OCI-M2 (cell line): ENCODE measurements at regions not wholly inside any gene's neighbourhood (a gene's known extent, or its start where the extent isn't known, plus 50 kb on each side); places are given as distances from the start of the nearest gene placed in this dataset.
"Not testable (repeated sequence)": the region's sequence is repeated elsewhere in the genome, so short reads cannot be mapped to it uniquely, and the experiment has no call there.

ENCODE experiments used
- DNase-seq: peaks from one replicate; lab custom pipeline; 2025; ENCODE audit not compliant: unreplicated experiment; lab: John Stamatoyannopoulos, UW

- DNase-seq, result no peak
Observed at GRCh38 chr2:138215958-138216357, 251.7 kb downstream of the HNMT start.

DNA sequence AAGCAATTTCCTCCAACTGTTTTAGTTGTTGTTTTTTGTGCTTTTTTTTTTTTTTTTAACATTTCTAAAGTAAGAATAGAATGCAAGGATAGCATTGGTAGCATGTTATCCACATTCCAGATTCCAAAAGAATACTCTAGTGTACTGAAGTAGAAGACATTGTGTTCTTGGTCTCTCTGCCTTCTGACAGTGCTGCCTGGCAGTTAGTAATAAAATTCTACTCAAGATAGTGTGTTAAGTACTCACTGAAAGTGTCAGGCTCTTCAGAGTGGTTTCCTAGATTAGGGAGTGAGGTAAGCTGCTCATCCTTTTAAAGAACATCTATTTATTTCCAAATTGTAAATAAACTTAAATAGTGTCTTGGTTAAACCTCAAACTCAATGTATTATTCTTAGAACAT is 253.7 kb downstream of the HNMT start:
- no peak for DNase-seq

DNA sequence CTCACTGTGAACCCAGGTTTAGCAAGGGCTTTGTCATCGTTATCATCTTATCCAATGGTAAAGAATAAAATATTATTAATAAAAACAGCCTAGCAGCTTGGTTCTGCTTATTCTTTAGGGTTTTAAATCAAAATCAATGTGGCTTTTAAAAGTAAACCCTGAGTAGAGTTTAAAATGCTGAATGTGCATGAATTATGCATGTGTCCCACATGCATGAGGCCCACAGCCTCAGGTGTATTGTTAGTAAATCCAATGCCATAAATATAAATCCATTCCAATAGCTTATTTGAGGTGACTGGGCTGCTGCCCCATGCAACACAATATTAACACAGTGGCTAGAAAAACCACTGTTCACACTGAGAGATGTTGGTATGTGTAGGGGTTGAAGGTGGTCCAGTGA is 254.1 kb downstream of the HNMT start:
- DNase-seq, result no peak

DNA sequence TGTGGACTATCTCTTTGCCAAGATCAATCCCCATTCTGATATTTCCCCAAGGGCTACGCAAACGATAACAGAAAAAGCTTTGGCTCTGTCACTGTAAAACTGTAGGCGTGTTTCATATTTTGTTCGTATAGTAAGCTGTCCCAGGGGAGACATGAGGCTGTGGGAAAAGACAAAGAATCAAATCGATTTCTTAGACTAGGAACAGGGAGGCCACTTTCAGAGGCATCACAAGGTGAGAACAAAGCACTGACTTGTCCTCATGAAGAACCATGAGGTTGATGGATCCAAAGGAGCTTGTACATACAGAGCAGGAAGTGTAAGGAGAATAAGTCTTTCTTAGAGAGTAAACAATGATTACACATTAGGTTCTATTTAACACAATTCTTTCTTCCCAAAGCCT is 255.7 kb downstream of the HNMT start:
- no peak for DNase-seq

GRCh38 chr2:138221358-138221757 is 257.1 kb downstream of the HNMT start:
- no peak for DNase-seq

GRCh38 chr2:138223319-138223718 is 259.0 kb downstream of the HNMT start:
- no peak for DNase-seq

DNA sequence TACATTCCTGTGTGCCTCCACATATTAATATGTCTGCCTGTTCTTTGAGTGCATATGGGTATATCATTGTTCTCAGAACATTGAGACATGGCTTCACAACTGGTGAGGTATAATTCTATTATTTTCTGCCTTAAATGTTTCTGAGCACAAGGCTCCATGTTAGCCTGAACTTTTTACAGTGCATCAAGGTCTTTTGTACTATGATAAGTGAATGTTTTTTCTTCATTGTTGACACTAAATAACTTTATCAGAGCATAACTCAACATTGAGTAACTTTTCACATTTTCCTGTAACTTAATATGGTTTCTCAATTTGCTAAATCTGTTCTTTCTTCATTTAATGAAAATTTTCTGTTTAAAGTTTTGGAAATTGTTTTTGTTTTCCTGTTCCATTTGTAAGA is 262.9 kb downstream of the HNMT start:
- no peak for DNase-seq

GRCh38 chr2:138228101-138228500 is 263.8 kb downstream of the HNMT start:
- no peak for DNase-seq

- DNase-seq, result no peak
Observed at GRCh38 chr2:138234265-138234664, 267.3 kb upstream of the SPOPL start.

- DNase-seq, result no peak
Observed at GRCh38 chr2:138235041-138235440, 266.5 kb upstream of the SPOPL start.

- DNase-seq, result no peak
Observed at GRCh38 chr2:138236142-138236541, 265.4 kb upstream of the SPOPL start.

GRCh38 chr2:138237667-138238384 is 263.7 kb upstream of the SPOPL start:
- DNase-seq, result no peak

DNA sequence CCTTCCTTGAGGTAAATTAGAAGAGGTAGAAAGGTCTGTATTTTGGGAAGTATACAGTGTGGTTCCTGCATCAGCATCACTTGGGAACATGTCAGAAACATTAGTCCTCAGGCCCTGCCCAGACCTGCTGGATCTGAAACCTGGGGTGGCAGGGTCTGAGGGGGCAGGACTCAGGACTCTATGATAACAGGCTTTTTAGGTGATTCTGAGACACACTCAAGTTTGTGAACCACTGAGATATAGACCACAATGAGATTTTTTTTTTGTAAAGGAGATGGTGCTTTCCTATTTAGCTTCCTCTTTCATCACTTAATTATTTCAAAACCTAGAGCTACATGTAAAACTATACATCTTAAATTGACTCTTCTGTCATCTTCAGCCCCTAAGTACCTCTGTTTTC is 262.7 kb upstream of the SPOPL start:
- DNase-seq, result no peak

- no peak for DNase-seq
Observed at GRCh38 chr2:138239902-138240491, 261.6 kb upstream of the SPOPL start.

DNA sequence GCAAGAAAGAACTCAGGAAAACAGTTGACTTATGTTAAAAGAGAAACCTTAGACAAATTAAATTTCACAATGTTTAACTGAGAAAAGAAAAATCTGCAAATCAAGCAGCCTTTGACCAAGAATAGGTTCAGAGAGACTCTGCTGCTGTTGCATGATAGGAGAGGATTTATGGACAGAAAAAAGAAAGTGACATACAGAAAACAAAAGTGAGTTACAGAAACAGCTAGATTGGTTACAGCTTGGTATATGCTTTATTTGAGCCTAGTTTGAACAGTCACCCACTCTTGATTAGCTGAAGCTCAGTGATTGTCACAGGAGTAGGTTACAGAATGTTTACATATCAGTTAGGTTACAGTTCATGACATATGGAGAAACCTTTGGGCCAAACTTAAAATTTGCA is 258.2 kb upstream of the SPOPL start:
- no peak for DNase-seq

- no peak for DNase-seq
Observed at GRCh38 chr2:138244501-138244925, 257.1 kb upstream of the SPOPL start.

GRCh38 chr2:138245310-138245709 is 256.3 kb upstream of the SPOPL start:
- DNase-seq, result no peak

DNA sequence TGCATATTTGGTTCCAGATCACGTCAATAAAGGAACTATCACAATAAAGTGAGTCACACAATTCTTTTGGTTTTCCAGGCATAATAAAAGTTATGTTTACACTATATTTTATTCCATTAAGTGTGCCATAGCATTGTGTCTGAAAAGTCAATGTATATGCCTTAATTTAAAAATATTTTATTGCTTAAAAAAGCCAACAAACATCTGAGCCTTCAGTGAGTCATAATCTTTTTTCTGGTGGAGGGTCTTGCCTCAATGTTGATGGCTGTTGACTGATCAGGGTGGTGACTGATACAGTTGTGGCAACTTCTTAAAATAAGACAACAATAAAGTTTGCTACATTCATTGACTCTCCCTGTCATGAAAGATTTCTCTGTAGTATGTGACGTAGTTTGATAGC is 254.3 kb upstream of the SPOPL start:
- no peak for DNase-seq

DNA sequence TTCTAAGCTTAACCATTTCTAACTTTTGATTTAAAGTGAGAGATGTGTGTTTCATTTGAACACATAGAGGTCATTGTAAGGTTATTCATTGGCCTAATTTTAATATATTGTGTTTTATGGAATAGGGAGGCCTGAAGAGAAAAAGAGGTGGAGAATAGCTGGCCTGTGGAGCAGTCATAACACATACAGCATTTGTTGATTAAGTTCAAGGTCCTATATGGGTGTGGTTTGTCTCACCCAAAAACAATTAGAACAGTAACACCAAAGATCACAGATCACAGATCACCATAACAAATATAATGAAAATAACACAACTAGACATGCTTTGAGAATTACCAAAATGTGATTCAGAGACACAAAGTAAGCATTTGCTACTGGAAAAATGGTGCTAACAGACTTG is 252.4 kb upstream of the SPOPL start:
- no peak for DNase-seq

DNA sequence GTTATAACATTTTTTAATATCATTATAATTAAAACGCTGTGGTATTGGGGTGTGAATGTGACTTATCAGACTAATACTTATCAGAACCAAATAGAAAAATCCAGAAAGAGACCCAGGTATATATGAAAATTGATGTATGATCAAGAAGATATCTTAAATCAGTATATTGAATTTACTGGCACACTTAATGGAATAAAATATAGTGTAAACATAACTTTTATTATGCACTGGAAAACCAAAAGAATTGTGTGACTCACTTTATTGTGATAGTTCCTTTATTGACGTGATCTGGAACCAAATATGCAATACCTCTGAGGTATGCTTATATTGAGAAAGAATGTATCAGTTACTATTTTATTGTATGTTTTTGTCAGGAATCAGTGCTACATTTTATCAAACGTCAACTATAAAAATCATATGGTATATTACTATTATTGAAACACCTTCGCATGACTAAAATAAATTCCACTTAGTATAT is 250.7 kb upstream of the SPOPL start:
- DNase-seq, result not testable (repeated sequence)

DNA sequence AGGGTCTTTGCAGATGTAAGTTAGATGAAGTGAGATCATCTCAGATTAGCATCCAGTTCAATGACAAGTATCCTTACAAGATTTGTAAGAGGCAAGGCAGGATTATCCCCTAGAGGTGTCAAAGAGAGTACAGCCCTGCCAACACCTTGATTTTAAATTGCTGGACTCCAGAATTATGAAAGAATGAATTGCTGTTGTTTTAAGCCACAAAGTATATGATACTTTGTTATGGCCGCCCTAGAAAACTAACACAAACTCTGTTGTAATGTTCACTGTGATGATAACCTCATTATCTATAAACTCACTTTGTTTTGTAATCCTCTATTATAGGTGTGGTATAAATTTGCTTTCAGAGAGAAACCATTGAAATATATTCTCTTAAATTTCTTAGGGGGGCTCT is 249.0 kb upstream of the SPOPL start:
- no peak for DNase-seq

- DNase-seq, result no peak
Observed at GRCh38 chr2:138255670-138256069, 245.9 kb upstream of the SPOPL start.
